CD4-positive, alpha-beta T cell treated with Interleukin-4 for 1 hour (primary cell): ENCODE measurements at regions not wholly inside any gene's neighbourhood (a gene's known extent, or its start where the extent isn't known, plus 50 kb on each side); places are given as distances from the start of the nearest gene placed in this dataset.
"Not testable (repeated sequence)": the region's sequence is repeated elsewhere in the genome, so short reads cannot be mapped to it uniquely, and the experiment has no call there.

Experiments used
- DNase-seq, 2 donors: peaks; one replicate each; pipeline ENCODE4 v3.0.0-alpha.2; 2020 to 2022

DNA sequence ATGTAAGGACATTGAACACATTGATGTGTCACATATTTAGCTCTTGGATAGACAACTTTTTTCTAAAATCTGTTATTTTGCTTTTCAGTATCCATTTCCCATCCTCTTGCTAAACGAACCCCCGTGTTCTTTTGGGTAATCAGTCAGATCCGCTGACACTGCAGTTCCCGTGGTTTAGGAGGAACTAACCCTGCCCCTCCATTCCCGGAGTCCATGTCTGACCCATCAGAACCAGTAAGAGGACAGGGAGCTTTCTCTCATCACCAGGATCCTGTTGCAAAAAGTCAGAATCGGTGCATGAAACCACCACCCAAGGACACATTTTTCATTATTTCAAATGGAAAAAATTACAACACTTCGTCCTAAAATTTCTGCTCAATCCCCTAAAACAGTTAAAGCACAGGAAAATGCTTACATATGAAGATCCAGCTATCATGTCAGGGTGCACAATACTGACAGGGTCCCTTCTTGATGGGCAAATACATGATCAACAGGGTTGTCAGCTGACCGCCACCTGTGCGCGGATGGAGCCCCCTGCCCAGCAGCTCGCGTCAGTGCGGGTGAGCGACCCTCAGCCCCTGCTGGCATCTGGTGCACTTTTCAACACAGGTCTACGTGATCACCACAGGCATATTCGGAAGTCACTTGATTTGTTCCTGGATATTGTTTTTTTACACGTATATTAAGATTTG lies 276.8 kb downstream of the ADGRD1 start:
- no peak for DNase-seq

DNA sequence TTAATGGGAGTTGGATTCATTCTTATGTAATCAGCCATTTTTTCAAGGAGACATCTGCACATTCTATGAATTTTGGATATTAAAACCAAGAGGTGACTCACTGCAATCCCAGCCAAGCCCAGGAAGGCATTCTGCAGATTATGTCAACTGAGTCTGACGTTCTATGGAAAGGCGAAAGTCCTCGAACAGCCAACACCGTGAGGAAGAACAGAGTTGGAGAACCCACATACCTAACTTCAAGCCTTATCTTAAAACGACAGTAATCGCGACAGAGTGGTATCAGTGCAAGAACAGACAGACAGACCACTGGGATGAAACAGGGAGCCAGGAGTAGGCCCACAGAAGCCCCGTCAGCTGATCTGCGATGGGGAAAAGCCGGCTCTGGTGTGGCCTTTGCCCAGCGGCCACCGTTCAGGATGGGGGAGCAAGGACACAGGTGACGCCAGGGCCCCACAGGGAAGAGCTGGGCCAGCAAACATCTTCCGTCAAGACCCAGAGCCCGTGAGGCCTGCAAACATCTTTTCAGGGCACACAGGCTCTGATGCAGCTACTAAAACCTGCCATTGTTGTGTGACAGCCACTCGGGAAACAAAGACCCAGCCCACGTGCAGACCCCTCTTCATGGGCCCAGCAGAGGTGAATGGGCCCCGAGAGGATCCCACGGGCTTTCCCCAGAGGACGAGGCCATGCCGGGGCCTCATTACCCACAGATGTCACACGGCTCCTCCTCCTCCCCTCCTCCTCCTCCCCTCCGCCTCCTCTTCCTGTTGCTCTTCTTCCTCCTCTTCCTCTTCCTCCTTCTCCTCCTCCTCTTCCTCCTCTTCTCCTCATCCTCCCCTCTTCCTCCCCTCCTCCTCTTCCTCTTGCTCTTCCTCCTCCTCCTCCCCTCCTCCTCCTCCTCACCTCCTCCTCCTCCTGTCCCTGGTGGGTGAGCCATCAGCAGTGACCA lies 277.6 kb downstream of the ADGRD1 start:
- DNase-seq: no peak

DNA sequence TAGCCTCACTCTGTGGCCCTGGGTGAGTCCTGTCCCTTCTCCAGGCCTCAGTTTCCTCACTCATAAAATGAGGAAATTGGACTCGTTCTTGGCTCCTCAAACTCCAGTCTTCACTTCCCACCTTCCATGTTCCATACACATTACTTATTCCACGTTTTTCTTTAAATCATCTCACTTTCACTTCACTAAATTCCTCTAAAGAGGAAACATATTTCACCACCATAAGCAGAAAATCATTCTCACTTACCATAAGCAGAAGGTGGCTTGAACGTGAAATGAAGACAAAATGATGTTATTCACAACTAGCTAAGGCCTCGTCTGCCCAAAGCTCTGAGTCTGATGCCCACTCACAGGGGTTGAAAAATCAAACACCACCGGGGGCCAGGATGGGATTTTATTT lies 278.3 kb downstream of the ADGRD1 start:
- DNase-seq: no peak

DNA sequence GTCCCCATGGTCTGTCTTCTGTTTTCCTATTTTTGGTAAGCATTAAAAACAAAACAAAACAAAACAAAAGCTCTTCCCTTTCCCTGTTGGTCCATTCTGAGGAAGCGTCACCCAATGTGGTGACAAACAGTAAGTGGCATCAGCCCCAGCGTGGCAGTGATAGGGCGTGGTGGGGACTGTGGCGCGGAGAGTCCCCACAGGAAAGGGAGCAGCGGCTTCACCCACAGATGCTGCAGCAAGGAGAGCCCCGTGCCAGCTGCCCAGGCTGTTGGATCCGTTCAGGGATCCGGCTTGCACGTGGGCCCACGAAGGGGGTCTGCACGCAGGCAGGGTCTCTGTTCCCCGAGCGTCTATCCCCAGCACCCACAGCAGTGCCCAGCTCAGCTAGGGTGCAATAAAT lies 279.2 kb downstream of the ADGRD1 start:
- not testable (repeated sequence) for DNase-seq

DNA sequence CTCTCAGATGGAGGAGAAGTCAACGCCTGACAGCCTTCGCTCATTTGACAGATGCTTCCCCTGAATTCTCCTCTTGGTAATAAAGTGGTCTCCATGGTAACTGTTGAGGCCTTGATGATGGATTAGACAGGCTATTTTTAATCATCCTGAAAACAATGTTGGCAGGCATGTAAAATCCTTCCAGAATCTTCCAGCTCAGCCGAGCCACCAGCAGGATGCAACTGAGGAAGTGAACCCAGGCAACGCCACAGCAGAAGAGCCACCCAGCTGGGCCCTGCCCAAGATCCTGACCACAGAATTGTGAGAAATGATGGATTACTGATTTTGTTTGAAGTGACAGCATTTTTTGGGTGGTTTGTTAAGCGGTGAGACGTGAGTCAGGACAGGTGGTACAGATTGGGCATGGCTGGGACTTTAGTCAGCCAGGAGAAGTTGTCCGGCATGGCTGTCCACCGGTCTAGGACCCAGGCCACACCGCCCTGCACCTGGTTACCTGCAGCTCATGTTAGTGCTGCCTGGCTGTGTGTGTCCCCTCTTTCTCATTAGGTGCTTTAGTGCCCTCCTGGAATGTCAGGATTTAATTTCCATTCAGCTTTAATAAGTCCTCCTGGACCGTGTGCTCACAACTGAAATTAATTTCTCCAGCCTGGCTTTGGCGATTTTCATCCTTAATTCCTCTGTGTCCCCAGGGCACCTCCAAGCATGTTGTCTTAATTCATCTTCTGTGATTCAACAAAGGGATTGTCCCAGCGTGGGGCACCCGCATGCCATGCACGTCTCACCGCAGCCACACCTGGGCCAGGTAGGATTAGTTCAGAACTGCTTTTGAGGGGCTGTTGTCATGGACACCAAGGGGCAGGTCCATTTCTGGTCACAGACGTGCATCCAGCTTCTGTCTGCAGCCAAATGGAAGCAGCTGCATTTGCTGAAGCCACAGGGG lies 280.4 kb downstream of the ADGRD1 start:
- DNase-seq: not testable (repeated sequence)

DNA sequence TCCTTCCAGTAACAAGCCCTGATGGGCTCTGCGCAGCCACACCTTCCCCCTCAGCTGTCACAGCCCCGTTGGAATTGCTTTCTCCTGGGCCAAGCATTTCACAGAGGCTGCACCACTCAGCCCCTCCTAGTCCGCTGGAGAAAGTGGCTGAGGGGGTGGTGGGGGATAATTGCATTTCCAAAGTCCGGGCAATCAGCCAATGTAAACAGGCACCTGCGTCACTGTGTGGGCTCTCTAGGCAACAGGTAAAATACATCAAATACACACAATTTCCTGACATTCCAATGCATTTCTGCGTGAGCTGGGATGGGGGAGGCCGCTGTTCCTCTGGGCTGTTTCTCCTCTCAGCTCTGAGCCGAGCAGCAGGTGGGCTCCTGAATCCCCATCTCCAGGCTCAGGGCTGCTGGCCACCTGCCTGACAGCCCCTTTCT lies 281.1 kb downstream of the ADGRD1 start:
- DNase-seq: not testable (repeated sequence)

DNA sequence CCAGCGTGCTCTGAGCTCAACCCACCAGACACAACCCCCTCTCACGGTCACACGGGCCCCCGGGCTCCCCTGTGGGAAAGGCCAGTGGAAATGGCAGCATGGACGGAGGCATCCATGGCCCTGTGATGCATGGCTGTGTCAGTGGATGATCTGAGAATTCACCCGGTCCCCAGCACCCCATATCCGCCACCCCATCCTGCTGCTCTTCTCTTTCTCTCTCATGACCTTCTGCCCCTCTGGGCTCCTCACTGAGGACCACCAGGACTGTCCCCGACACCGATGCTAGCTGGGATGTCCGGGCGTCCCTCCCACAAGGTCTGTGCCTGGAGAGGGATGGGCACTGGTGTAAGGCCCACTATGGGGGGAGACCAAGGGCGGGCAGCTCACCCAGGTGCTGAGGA lies 282.2 kb downstream of the ADGRD1 start:
- no peak for DNase-seq

DNA sequence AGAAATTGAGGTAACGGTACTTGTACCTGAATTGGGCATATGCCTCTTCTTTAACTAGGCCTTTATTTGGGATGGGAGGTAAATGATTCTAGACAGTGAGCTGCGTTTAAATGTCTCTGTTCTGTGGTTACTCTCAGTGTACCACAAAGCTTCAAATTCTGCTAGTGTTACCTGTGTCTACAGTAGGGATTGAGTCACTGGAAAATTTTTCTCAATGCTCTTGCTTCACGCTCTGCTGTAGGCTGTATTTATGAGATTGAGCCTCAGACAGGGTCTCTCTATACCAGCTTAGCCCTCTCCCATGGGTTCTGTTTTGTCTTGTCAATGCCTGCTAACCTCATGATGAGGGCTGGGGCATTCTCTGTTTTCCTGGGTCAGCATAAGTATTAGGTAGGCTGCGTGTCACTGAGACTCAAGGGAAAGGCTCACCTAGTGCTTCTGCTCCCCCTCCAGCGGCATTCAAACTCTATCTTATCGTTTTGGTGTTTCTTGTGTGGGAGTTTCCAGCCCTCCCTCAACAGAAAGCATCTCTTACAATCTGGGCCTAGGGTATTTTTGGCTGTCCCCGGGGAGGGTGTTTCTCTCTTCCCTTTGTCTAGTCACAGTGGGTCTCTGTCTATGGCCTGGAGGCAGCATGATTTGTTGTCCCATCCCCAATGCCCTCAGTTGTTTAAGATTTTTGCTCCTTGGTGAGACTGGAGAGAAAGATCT lies 285.8 kb downstream of the ADGRD1 start:
- no peak for DNase-seq

DNA sequence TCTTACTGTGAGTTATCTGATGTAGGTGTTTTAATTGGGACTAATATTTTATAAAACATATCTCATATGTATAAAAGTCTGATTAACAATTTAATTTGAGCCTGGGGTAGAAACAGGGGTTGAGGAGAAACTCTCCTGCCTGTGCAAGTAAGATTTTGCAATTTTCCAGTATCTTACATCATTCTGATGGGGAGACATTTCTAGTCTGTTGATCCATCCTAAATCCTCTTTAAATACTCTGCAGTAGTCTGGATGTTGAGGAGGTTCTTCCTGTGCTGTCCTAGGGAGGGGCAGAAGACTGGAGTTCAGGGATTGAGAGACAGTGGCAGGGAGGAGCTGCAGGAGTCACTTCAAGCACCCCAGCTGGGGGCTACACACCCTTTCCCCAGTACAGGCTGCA lies 287.8 kb downstream of the ADGRD1 start:
- no peak for DNase-seq

DNA sequence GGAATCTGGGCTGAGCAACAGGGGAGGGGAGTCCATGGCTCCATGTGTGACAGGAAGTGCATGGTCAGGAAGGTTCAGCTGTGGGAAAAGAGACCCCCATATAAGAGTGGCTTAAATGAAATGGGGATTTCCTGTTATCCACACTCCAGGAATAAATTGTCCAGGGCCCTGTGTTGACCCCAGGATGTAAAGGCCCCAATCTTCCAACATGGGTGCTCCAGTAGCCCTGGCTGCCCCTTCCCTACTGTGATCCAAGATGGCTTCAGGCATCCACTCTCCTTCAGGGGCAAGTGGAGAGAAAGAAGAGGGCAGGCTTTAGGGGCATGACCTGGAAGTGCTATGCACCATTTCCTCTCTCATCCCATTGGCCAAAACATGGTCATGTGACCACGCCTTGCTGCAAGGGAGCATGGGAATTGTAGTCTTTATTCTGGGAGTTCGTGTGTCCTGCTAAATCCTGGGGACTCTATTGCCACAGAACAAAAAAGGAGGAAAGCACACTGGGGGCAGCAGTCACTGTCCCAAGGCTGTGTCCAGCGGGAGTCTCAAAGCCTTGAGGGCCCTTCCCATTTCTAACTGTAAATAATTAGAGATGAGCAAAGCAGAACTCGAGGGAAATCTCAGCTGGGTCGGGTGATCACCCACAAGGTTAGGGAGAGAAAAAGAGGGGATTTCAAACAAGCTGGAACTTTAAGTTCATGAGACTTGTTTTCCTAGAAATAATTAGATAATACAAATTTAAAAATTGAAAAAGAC lies 289.2 kb downstream of the ADGRD1 start:
- peak in 1 of 2 donors; percentile 7 for DNase-seq

DNA sequence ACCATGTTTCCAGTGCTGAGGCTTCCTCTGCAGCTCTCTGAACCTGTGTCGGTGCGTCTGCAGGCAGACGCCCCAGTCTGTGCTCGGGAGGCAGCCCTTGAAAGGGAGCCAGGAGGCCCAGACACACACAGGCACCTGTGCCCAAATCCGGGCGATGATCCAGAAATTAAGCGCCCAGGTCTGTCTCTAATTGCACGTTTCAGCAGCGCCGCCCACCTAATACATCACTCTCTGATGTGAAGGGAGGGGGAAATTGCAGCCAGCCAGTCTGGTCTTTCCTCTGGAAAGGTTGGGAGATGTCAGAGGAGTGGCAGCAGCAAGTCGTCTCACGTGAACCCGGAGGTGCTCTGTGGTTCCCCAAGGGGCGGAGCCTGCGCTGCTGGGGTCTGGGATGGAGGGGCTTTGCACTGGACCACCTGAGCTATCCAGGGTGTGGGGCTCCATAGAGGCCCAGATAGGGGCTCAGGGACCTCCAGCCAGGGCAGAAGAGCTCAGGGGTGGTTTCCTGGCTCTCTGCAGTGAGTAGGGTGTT lies 290.5 kb downstream of the ADGRD1 start:
- not testable (repeated sequence) for DNase-seq

DNA sequence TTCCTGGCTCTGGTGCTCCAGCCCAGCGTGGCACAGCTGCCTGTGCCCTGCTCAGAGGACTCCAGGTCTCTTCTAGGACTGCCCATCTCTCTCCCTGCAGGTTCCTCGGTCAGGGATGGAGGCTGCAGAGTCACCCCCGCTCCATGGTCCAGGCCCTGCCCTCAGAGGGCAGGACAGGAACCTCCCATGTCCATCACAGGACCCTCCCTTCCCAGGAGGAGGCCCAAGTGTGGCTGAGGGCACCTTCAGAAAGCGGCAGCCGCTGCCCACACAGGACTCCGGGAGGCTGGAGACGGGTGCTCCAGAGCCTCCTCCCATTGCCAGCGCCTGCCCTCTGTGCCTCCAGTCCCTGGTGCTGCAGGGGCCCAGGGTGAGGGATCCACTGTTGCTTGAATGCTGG lies 291.5 kb downstream of the ADGRD1 start:
- DNase-seq: not testable (repeated sequence)

DNA sequence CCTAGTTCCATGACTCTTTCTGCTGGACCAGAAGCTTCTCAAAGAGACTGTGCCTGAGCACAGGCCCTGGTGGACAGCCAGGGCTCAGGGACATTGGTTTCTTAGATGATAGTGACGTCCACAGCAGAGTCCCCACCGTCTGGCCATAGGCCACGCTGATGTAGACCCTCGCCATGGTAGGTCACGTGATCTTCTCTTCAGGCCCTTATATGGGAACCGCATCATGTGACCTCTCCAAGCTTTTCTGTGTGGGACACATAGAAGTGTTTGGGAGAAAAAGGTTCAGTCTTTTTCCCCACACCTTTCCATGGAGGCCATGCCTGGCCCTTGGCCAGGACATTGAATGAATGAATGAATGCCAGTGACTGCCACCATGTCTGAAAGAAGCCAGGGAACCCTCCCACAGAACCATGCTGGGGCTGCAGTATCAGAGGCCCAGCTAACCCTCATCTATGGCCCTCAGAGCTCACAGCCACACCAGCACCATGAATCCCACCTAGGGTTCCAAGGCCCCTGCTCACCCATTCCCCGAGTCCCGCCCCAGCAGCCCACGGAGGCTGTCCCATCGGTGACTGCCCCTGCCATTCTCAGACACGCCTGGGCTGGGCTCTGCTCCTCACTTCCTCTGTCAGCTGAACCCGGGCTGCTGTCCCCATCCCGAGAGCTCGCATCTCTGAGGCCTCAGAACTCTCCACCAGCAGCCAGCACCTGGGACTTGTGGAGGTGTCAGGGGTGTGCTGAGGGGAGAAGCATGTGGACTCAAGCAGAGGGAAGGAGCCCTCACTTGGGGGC lies 292.1 kb downstream of the ADGRD1 start:
- no peak for DNase-seq

DNA sequence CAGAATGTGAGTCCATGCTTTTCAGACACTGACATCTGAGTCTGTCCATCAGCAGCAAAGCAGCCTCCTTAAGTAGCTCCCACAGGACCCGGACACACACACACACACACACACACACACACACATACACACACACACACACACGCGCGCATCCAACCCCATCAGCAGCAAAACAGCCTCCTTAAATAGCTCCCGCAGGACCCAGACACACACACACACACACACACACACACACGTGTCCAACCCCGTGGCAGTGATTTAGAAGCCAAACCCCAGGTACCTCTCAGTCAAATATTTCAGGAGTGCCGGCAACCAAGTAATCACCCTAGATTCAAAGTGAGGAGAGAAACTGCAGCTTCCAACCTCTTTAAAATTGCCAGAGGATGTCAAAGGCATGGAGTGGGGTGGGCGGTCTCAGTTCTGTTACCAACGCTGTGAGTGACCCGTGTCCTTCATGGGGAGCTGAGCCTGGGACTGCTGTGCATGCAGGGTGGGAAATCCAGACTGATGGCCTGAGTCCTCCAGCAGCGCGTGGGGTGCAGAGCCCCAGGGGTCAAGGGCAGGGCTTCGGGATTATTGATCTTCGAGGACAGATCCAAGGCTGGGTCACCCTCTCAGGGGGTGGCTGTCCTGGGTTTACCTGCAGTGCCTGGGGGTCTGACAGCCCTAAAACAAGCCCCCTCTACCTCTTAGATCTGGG lies 293.5 kb downstream of the ADGRD1 start:
- DNase-seq: not testable (repeated sequence)

DNA sequence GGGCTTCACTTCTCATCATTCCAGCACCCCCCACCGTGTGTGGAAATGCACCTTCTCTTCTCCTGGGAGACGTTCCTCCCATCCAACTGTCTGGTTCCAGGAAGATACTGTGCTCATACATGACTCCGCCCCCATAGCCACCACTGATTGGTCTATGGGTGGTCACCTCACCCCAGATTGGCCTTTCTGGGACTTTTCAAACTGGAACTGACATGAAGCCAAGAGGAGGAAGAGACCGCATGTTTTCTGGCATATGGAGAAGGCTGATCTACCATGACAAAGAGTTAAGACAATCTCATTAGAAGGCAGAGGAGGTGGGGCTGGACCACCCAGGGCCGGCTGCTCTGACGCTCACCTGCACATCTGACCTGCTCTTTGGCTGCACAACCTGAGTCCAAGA lies 294.2 kb downstream of the ADGRD1 start:
- DNase-seq: not testable (repeated sequence)

DNA sequence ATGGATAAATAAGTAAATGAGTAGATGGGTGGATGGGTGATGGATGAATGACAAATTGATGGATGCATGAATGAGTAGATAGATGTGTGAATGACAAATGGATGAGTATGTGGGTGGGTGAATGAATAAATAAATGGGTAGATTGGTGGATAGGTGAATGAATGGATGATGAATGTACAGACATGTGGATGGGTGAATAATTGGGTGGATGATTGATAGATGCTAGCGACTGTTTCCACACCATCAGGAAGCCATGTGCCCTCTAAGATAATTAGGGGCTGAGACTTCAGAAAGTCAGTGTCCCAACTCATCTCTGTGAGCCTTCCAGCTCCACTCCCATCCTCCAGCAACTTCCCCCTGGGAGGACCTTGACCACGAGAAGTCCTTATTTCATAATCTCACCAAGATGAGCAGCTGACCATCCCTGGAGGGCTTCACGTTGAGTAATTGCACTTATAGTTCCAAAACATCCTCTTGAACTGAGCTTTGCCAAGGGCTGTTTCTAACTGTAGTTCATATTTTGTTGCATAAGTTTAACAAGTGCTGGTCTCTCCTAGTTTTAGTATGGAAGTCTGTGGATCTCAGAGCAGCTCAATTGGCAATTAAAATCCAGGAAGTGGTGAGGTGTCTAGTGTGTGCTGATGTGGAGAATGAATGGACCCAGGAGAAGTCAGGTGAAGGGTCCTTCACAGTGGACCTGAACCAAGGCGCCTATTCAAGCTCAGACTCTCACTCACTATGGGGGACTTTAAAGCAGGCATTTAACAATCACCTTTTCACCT lies 295.7 kb downstream of the ADGRD1 start:
- no peak for DNase-seq

DNA sequence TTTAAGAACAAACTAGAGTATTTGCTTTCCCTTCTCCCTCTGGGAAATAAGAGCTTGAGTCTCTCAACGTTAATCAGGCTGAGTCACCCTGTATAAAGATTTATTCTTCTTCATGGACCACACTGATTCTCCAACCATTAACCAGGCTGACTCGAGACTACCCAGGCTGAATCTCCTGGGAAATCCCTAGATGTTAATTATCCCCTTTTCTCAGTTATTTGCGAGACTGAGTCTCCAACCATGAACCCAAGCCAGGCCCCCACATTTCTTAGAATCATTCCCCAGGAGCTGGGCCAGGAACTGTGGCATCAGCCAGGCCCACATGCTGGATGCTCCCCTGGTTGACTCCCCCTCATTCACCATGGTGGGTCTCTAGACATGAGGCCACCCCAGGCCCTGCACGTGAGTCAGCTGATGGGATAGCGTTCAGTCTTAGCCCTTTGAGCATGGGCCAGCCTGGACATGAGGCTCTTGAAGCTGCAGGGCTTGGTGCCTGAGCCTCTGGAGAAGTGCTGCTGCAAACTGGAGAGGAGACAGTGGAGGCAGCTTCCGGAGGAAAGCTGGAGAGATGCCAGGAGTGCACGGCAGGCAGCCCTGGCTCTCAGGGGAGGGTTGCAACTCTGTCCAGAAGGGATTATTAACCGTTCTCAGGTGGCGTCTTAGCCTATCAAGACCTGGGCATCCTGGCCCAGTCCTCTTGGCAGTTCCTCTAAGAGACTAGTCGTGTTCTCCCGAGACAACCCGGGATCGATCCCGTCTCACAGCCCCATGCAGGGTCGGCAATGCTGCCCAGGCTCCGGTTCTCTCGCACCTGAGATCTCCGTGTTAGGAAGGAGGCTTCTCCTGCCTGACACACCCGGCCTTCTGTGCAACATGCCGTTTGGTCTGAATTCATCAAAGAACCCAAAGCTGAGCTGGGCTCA lies 296.6 kb downstream of the ADGRD1 start:
- no peak for DNase-seq

DNA sequence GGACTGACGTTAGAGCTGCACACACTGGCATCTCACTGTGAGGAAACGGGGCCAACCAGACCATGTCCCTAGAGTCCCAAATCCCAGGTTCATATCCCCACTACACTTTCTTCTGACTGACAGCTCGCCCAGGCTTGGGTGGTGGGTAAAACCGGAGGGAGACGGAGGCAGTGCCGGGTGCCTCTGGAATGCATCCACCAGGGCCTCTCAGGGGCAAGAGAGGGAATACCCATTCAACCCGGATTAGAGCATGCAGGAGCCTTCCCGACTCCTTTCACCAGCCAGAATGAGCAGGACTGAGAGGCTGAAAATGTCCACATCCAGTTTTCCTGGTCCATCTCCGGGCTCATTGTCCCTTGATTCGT lies 297.2 kb downstream of the ADGRD1 start:
- no peak for DNase-seq
